ENCODE measurements at regions not wholly inside any gene's neighbourhood (a gene's known extent, or its start where the extent isn't known, plus 50 kb on each side); places are given as distances from the start of the nearest gene placed in this dataset.
"Not testable (repeated sequence)": the region's sequence is repeated elsewhere in the genome, so short reads cannot be mapped to it uniquely, and the experiment has no call there.

DNA sequence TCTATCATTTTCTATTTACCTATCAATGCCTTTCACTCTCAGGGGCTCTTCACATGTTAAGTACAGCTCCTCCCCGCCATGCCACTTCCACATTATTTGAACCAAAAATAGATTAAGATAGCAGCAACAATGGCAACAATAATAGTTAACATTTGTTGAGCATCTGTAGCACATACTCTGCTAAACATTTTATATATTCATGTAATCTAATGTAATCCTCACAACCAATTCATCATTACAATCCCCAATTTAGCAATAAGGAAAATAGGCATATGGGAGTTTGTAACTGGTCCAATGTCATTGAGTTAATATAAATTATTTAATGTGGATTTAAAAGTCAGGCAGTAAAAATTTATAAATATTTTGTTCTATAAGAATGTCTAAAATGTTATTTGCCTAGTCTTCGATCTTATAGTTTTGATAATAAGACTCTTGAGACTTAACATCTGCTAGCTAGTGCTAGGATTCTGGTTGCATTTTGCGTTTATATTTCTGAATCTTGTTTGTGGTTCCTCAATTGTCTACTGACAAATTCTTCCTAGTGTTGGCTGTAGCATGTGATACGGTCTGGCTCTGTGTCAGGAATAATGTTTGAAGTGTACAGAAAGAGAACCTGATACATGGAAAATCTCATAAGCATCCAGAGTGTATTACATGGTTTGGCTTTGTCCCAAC lies 621.5 kb upstream of the LUZP2 start:
- no peaks in the 10 kb centered on the region for H3K79me2 ChIP-seq (ENCODE audit: low read depth)
- Mint-ChIP-seq H3K36me3 (no peaks in the 10 kb centered on the region), H3K9me3 (no peaks in the 10 kb centered on the region), H3K4me3 (no peak overlapping the region), H3K27me3 (ENCODE audit: insufficient read depth, low read depth) (no peaks in the 10 kb centered on the region), H3K4me1 (no peaks in the 10 kb centered on the region), H3K27ac (no peak overlapping the region)
- H3K9me3 ChIP-seq (ENCODE audit: low read depth): no peaks in the 10 kb centered on the region
- H3K4me3 ChIP-seq: no peak overlapping the region
- H3F3A ChIP-seq (ENCODE audit: low read depth): peaks cover 2% of the 10 kb centered on the region
- peaks cover 3% of the 10 kb centered on the region for H3K36me3 ChIP-seq
- H4K20me1 ChIP-seq (ENCODE audit: low read depth): no peaks in the 10 kb centered on the region
- H3K9ac ChIP-seq: no peak overlapping the region
- H3K27ac ChIP-seq: no peak overlapping the region
- TF ChIP-seq EZH2 (IDR thresholded peaks at IDR 0.05): no peak
- no peak for TF ChIP-seq CTCF (IDR thresholded peaks at IDR 0.05)
- no peak for TF ChIP-seq EZH2phosphoT487 (IDR thresholded peaks at IDR 0.05)
- H3K27me3 ChIP-seq: no peaks in the 10 kb centered on the region
- H2AFZ ChIP-seq (replicated peaks): no peak overlapping the region
- H3K4me1 ChIP-seq: peaks cover 2% of the 10 kb centered on the region
- no peak overlapping the region for H3K4me2 ChIP-seq
- DNase-seq (ENCODE audit: low spot score): no peak

DNA sequence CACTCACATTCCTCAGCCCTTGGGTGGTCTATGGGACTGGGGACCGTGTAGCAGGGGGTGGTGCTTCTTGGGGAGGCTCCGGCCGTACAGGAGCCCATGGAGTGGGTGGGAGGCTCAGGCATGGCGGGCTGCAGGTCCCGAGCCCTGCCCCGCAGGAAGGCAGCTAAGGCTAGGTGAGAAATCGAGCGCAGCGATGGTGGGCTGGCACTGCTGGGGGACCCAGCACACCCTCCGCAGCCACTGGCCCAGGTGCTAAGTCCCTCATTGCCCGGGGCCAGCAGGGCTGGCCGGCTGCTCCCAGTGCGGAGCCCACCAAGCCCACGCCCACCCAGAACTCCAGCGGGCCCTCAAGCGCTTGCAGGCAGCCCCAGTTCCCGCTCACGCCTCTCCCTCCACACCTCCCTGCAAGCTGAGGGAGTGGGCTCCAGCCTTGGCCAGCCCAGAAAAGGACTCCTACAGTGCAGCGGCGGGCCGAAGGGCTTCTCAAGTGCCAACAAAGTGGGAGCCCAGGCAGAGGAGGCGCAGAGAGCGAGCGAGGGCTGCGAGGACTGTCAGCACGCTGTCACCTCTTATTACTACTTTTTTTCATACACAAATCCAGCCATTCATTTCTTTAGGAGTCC lies 613.3 kb upstream of the LUZP2 start:
- not testable (repeated sequence) for DNase-seq (ENCODE audit: low spot score); H3K36me3 ChIP-seq; H3F3A ChIP-seq (ENCODE audit: low read depth); H3K9me3 ChIP-seq (ENCODE audit: low read depth); H3K4me2 ChIP-seq; H3K27ac Mint-ChIP-seq; H3K27ac ChIP-seq; H3K9ac ChIP-seq; H3K4me1 ChIP-seq; H4K20me1 ChIP-seq (ENCODE audit: low read depth); H3K4me1 Mint-ChIP-seq; H3K4me3 Mint-ChIP-seq; H3K27me3 ChIP-seq; H3K79me2 ChIP-seq (ENCODE audit: low read depth); H3K9me3 Mint-ChIP-seq; H2AFZ ChIP-seq (replicated peaks); H3K4me3 ChIP-seq; H3K36me3 Mint-ChIP-seq; H3K27me3 Mint-ChIP-seq (ENCODE audit: insufficient read depth, low read depth)

DNA sequence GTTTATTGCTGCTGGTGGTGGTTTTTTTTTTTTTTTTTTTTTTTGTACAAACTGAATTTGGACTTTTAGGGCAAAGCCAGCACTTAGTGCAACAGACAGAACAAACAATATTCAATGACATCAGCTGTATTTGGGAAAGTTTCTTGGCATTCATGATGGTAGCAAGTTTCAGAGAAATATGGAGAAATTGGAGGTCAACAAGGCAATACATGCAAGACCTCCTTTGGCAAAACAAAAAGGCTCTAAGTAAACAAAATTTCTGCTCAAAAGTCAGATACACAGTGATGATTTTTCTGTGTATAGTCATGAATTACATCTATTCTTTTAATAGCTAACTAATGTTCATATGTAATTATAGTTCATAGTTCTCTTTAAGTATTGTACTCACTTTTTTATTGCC lies 612.5 kb upstream of the LUZP2 start:
- Histone ChIP-seq H2AFZ (replicated peaks) (no peak overlapping the region), H3K9ac (no peak overlapping the region), H3F3A (ENCODE audit: low read depth) (no peaks in the 10 kb centered on the region), H3K4me3 (no peak overlapping the region), H3K79me2 (ENCODE audit: low read depth) (no peaks in the 10 kb centered on the region), H3K36me3 (no peaks in the 10 kb centered on the region), H3K27ac (no peak overlapping the region), H3K9me3 (ENCODE audit: low read depth) (no peaks in the 10 kb centered on the region), H3K4me1 (peaks cover 4% of the 10 kb centered on the region), H3K27me3 (no peaks in the 10 kb centered on the region), H3K4me2 (no peak overlapping the region), H4K20me1 (ENCODE audit: low read depth) (no peaks in the 10 kb centered on the region)
- Mint-ChIP-seq H3K27me3 (ENCODE audit: insufficient read depth, low read depth) (no peaks in the 10 kb centered on the region), H3K36me3 (no peaks in the 10 kb centered on the region), H3K9me3 (no peaks in the 10 kb centered on the region), H3K27ac (no peak overlapping the region), H3K4me1 (no peaks in the 10 kb centered on the region), H3K4me3 (no peak overlapping the region)
- no peak for DNase-seq (ENCODE audit: low spot score)
- TF ChIP-seq CTCF (IDR thresholded peaks at IDR 0.05) (no peak), EZH2 (IDR thresholded peaks at IDR 0.05) (no peak), EZH2phosphoT487 (IDR thresholded peaks at IDR 0.05) (no peak)

GRCh38 chr11:23885801-23886200 lies 611.1 kb upstream of the LUZP2 start:
- TF ChIP-seq EZH2phosphoT487 (IDR thresholded peaks at IDR 0.05) (no peak), CTCF (IDR thresholded peaks at IDR 0.05) (no peak), EZH2 (IDR thresholded peaks at IDR 0.05) (no peak)
- H3K4me1 Mint-ChIP-seq: no peaks in the 10 kb centered on the region
- Histone ChIP-seq H3K4me1 (peaks cover 4% of the 10 kb centered on the region), H3K27ac (no peak overlapping the region), H3F3A (ENCODE audit: low read depth) (no peaks in the 10 kb centered on the region), H3K79me2 (ENCODE audit: low read depth) (no peaks in the 10 kb centered on the region), H2AFZ (replicated peaks) (no peak overlapping the region), H3K4me2 (no peak overlapping the region), H3K36me3 (no peaks in the 10 kb centered on the region), H3K27me3 (no peaks in the 10 kb centered on the region), H4K20me1 (ENCODE audit: low read depth) (no peaks in the 10 kb centered on the region), H3K4me3 (no peak overlapping the region), H3K9me3 (ENCODE audit: low read depth) (no peaks in the 10 kb centered on the region), H3K9ac (no peak overlapping the region)
- no peak overlapping the region for H3K4me3 Mint-ChIP-seq
- H3K27ac Mint-ChIP-seq: no peak overlapping the region
- H3K27me3 Mint-ChIP-seq (ENCODE audit: insufficient read depth, low read depth): no peaks in the 10 kb centered on the region
- H3K9me3 Mint-ChIP-seq: no peaks in the 10 kb centered on the region
- no peak for DNase-seq (ENCODE audit: low spot score)
- H3K36me3 Mint-ChIP-seq: no peaks in the 10 kb centered on the region

DNA sequence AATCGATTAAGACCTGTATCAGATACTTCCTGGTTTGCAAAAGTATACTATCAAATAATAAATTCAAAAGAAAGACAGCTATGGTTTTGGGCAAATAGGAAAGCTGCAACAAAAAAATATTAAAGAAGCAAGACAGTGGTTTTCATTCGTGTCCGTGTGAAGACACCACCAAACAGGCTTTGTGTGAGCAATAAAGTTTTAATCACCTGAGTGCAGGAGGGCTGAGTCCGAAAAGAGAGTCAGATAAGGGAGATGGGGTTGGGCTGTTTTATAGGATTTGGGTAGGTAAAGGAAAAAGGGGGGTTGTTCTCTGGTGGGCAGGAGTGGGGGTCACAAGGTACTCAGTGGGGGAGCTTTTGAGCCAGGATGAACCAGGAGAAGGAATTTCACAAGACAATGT lies 609.7 kb upstream of the LUZP2 start:
- not testable (repeated sequence) for H2AFZ ChIP-seq (replicated peaks); H3K9ac ChIP-seq; H3K27ac ChIP-seq; H3K4me3 ChIP-seq; H3K36me3 ChIP-seq; H3K9me3 ChIP-seq (ENCODE audit: low read depth); H3K4me3 Mint-ChIP-seq; DNase-seq (ENCODE audit: low spot score); H3K79me2 ChIP-seq (ENCODE audit: low read depth); H3K36me3 Mint-ChIP-seq; H3K9me3 Mint-ChIP-seq; H3K27me3 Mint-ChIP-seq (ENCODE audit: insufficient read depth, low read depth); H3K4me1 ChIP-seq; H3K27ac Mint-ChIP-seq; H3K4me1 Mint-ChIP-seq; H3F3A ChIP-seq (ENCODE audit: low read depth); H3K27me3 ChIP-seq; H3K4me2 ChIP-seq; H4K20me1 ChIP-seq (ENCODE audit: low read depth)

All from neural progenitor cell (in vitro differentiated cells).